K562 (cell line): ENCODE measurements at regions not wholly inside any gene's neighbourhood (a gene's known extent, or its start where the extent isn't known, plus 50 kb on each side); places are given as distances from the start of the nearest gene placed in this dataset.

Source experiments
- AFF4 ChIP-seq: sonication (generic); formaldehyde crosslinking; IDR thresholded peaks from 2 replicates; pipeline ENCODE4 v1.8.0; 2023; ENCODE audit warnings: mild to moderate bottlenecking, missing genetic modification reagents
- CBFB ChIP-seq: sonication (generic); formaldehyde crosslinking; IDR thresholded peaks from 2 replicates; pipeline ENCODE4 v1.4.0; 2020; ENCODE audit warnings: mild to moderate bottlenecking, missing genetic modification reagents
- NFIC ChIP-seq: fragments of 450-650 bp; IDR thresholded peaks from 2 replicates; pipeline ENCODE4 v1.6.1; 2017; ENCODE audit warnings: mild to moderate bottlenecking, inconsistent platforms
- RAD21 ChIP-seq, 2 experiments: fragments of 250-450 bp in 1 of 2; fragments of 450-650 bp in 1 of 2; sonication (Bioruptor Pico) in 1 of 2; formaldehyde crosslinking in 1 of 2; IDR thresholded peaks in 1 of 2; conservative IDR thresholded peaks in 1 of 2; 2 replicates each; pipeline versions ENCODE4 v1.4.0 to v1.8.0; 2020 to 2022; ENCODE audit warnings: mild to moderate bottlenecking in 2 of 2, moderate library complexity in 1 of 2
- TAF7 ChIP-seq: fragments of 450-650 bp; IDR thresholded peaks from 2 replicates; pipeline ENCODE4 v1.6.1; 2016; ENCODE audit warnings: missing genetic modification characterization, missing compliant biosample characterization
- TAF9B ChIP-seq: fragments of 450-650 bp; IDR thresholded peaks from 2 replicates; pipeline ENCODE4 v1.6.1; 2018; ENCODE audit warnings: mild to moderate bottlenecking; ENCODE audit not compliant: partially characterized antibody
- ZKSCAN3 ChIP-seq: fragments of 250-450 bp; sonication (Bioruptor Pico); IDR thresholded peaks from 2 replicates; pipeline ENCODE4 v1.4.0; 2020
- TF ChIP-seq, protein P1 (sequence below), 3 experiments: IDR thresholded peaks in 2 of 3; conservative IDR thresholded peaks in 1 of 3; 2 replicates each; pipeline ENCODE4 v1.5.1; 2011 to 2012; ENCODE audit warnings: low read length in 3 of 3, mild to moderate bottlenecking in 3 of 3, control low read depth in 2 of 3, improper control_type of control experiment in 1 of 3, inconsistent platforms in 1 of 3, low read depth in 1 of 3, mixed read lengths in 1 of 3, moderate library complexity in 1 of 3; ENCODE audit not compliant: insufficient read depth in 2 of 3
- TF ChIP-seq, protein P2 (sequence below): sonication (generic); formaldehyde crosslinking; IDR thresholded peaks from 2 replicates; pipeline ENCODE4 v1.9.0; 2022; ENCODE audit warnings: mild to moderate bottlenecking, missing genetic modification reagents

DNA sequence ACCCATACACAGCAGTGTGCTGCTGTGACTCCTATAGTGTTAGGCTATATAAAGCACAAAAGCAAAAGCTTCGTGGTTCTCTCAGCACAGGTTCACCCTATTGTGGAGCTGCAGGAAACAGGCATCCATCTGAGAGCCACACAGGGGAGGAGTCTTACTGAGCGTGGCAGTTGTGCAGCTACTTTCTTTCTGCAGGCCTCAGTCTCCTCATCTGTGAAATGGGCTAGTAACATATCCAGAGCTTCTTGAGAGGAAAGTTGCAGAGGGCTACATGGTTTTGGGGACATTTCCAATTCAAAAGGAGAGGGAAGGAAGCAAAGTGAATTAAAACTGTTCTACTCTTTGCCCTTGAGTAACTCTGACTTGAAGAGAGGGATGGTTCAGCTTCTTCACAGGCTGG lies 142.0 kb downstream of the FOXD2 start:
- TF ChIP-seq CBFB (CRISPR knock-in tag) (no peak), RAD21 (CRISPR knock-in tag; conservative IDR thresholded peaks at IDR 0.05 in 1 of 2, IDR thresholded peaks at IDR 0.05 in 1 of 2) (no peak), ZKSCAN3 (no peak), AFF4 (CRISPR knock-in tag) (no peak), TAF9B (no peak), NFIC (no peak), TAF7 (tag) (no peak)
- TF ChIP-seq, protein P1, sequence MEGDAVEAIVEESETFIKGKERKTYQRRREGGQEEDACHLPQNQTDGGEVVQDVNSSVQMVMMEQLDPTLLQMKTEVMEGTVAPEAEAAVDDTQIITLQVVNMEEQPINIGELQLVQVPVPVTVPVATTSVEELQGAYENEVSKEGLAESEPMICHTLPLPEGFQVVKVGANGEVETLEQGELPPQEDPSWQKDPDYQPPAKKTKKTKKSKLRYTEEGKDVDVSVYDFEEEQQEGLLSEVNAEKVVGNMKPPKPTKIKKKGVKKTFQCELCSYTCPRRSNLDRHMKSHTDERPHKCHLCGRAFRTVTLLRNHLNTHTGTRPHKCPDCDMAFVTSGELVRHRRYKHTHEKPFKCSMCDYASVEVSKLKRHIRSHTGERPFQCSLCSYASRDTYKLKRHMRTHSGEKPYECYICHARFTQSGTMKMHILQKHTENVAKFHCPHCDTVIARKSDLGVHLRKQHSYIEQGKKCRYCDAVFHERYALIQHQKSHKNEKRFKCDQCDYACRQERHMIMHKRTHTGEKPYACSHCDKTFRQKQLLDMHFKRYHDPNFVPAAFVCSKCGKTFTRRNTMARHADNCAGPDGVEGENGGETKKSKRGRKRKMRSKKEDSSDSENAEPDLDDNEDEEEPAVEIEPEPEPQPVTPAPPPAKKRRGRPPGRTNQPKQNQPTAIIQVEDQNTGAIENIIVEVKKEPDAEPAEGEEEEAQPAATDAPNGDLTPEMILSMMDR (IDR thresholded peaks at IDR 0.05 in 2 of 3, conservative IDR thresholded peaks at IDR 0.05 in 1 of 3; ENCODE audit: insufficient read depth in 2 of 3, low read depth in 1 of 3, low read length in 3 of 3), result no peak
- TF ChIP-seq, protein P2, sequence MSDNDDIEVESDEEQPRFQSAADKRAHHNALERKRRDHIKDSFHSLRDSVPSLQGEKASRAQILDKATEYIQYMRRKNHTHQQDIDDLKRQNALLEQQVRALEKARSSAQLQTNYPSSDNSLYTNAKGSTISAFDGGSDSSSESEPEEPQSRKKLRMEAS (CRISPR knock-in tag), result no peak
